ENCODE measurements at regions not wholly inside any gene's neighbourhood (a gene's known extent, or its start where the extent isn't known, plus 50 kb on each side); places are given as distances from the start of the nearest gene placed in this dataset.
A peak's percentile ranks its signal among the peaks of the same experiment; 100 is the strongest.

GRCh38 chr10:128998101-128998805, 468.8 kb upstream of the MGMT start:
- no peak for DNase-seq

GRCh38 chr10:129004398-129004797, 462.6 kb upstream of the MGMT start:
- DNase-seq = no peak

GRCh38 chr10:129005080-129005479, 462.0 kb upstream of the MGMT start:
- no peak for DNase-seq

GRCh38 chr10:129005804-129006203, 461.2 kb upstream of the MGMT start:
- DNase-seq = no peak

GRCh38 chr10:129018511-129018910, 448.5 kb upstream of the MGMT start:
- no peak for DNase-seq

GRCh38 chr10:129020651-129021330, 446.2 kb upstream of the MGMT start:
- no peak for DNase-seq

GRCh38 chr10:129021594-129022304, 445.3 kb upstream of the MGMT start:
- DNase-seq = no peak

GRCh38 chr10:129023082-129023481, 444.0 kb upstream of the MGMT start:
- no peak for DNase-seq

- no peak for DNase-seq
These were observed 443.0 kb upstream of the MGMT start for GRCh38 chr10:129024046-129024445.

- DNase-seq = no peak
These were observed 441.3 kb upstream of the MGMT start for GRCh38 chr10:129025787-129026186.

- DNase-seq = no peak
These were observed 439.1 kb upstream of the MGMT start for GRCh38 chr10:129027906-129028305.

GRCh38 chr10:129028451-129028850, 438.6 kb upstream of the MGMT start:
- no peak for DNase-seq

- DNase-seq = no peak
These were observed 438.0 kb upstream of the MGMT start for GRCh38 chr10:129029051-129029450.

- DNase-seq = no peak
These were observed 437.0 kb upstream of the MGMT start for GRCh38 chr10:129029851-129030602.

- DNase-seq = no peak
These were observed 436.5 kb upstream of the MGMT start for GRCh38 chr10:129030603-129030895.

GRCh38 chr10:129030996-129031843, 435.8 kb upstream of the MGMT start:
- DNase-seq = peak; percentile 18

GRCh38 chr10:129031844-129032150, 435.2 kb upstream of the MGMT start:
- DNase-seq = no peak

GRCh38 chr10:129032372-129033313, 434.4 kb upstream of the MGMT start:
- no peak for DNase-seq

- DNase-seq = no peak
These were observed 433.7 kb upstream of the MGMT start for GRCh38 chr10:129033340-129033739.

- DNase-seq = no peak
These were observed 433.2 kb upstream of the MGMT start for GRCh38 chr10:129033790-129034272.
